ENCODE measurements at regions not wholly inside any gene's neighbourhood (a gene's known extent, or its start where the extent isn't known, plus 50 kb on each side); places are given as distances from the start of the nearest gene placed in this dataset.
"Not testable (repeated sequence)": the region's sequence is repeated elsewhere in the genome, so short reads cannot be mapped to it uniquely, and the experiment has no call there.

- H2AFZ ChIP-seq (ENCODE audit: low read length): no peak overlapping the region
- H3K4me2 ChIP-seq (ENCODE audit: insufficient read depth, low read length): no peak overlapping the region
- no peaks in the 10 kb centered on the region for H3K27me3 ChIP-seq (ENCODE audit: insufficient read depth, low read length)
Measured at GRCh38 chr3:194955979-194956696, 270.5 kb downstream of the FAM43A start.

DNA sequence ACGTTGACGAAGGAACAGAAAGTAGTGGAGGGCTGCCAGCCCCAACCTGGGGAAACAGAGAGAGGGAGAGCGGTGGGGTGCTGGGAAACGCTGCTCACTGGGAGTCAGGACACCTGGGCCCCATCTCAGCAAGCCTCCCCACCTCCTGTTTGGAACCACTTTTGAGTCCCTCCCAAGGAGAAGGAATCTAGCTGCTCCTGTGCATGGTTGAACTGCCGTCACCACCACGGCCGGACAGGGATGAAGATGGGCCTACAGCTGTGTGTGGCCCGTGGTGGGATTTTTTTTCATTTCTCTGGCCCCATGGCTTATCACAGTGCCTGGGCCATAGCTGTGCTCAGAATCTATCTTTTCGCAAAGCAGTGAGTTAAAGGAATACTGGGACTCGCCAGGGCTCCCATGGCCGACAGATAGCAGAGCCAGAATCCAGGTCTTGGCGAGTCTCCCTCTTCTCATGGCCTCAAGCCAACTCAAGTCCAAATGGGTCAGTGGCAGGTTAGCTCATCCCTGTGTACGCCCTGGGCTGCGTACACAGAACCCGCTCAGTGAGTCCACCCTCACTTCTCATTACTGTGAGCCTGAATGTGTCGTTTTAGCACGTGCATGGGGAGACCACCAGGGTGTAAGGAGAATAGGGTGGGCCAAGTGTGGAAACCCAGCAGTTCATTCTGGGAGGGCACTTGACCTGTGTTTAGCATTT, 271.2 kb downstream of the FAM43A start:
- DNase-seq (ENCODE audit: insufficient read length, low spot score, missing footprints): no peak
- H3K4me1 ChIP-seq (ENCODE audit: insufficient read depth, low read length): no peaks in the 10 kb centered on the region
- no peak overlapping the region for H2AFZ ChIP-seq (ENCODE audit: low read length)
- H3K9me3 ChIP-seq (ENCODE audit: low read depth, low read length): no peaks in the 10 kb centered on the region
- TF ChIP-seq CTCF (IDR thresholded peaks at IDR 0.05; ENCODE audit: extremely low read depth, low read depth, low read length): no peak
- no peaks in the 10 kb centered on the region for H4K20me1 ChIP-seq (ENCODE audit: insufficient read depth, low read length)
- H3K4me2 ChIP-seq (ENCODE audit: insufficient read depth, low read length): no peak overlapping the region
- H3K4me3 ChIP-seq (ENCODE audit: insufficient read depth, low read length): no peak overlapping the region
- no peaks in the 10 kb centered on the region for H3K36me3 ChIP-seq (ENCODE audit: insufficient read depth, low read length)
- H3K27ac ChIP-seq (ENCODE audit: low read depth, low read length): no peak overlapping the region
- H3K79me2 ChIP-seq (ENCODE audit: insufficient read depth, low read length): no peaks in the 10 kb centered on the region
- no peaks in the 10 kb centered on the region for H3K27me3 ChIP-seq (ENCODE audit: insufficient read depth, low read length)

More at GRCh38 chr3:194955979-194956696, 270.5 kb downstream of the FAM43A start:
- no peak for TF ChIP-seq CTCF (IDR thresholded peaks at IDR 0.05; ENCODE audit: extremely low read depth, low read depth, low read length)
- Histone ChIP-seq H3K9me3 (ENCODE audit: low read depth, low read length) (no peaks in the 10 kb centered on the region), H3K4me1 (ENCODE audit: insufficient read depth, low read length) (no peaks in the 10 kb centered on the region), H3K36me3 (ENCODE audit: insufficient read depth, low read length) (no peaks in the 10 kb centered on the region), H3K4me3 (ENCODE audit: insufficient read depth, low read length) (no peak overlapping the region), H3K27ac (ENCODE audit: low read depth, low read length) (no peak overlapping the region), H3K79me2 (ENCODE audit: insufficient read depth, low read length) (no peaks in the 10 kb centered on the region), H4K20me1 (ENCODE audit: insufficient read depth, low read length) (no peaks in the 10 kb centered on the region)
- DNase-seq (ENCODE audit: insufficient read length, low spot score, missing footprints): no peak

DNA sequence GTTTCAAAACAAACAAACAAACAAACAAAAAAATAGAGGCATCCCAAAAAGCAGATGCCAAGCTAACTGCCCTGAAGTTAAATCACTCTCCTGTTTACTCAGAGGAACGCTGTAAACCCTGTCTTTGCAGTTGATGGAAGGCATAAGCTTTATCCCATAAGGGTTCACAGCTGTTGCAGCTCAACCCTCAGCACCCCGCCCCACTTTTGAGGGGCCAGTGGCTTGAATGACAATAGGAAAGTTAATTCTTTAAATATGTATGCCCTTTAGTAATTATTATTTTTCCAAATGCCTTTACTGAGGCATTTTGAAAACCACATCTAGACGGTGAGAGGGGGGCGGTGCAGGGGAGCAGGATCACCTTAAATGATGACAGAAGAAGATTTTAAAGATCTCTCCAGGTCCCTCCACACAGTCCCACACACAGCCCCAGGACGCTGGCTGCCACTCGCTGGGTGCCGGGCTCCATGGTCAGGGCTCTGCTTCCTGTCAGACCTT, 272.1 kb downstream of the FAM43A start:
- no peak for DNase-seq (ENCODE audit: insufficient read length, low spot score, missing footprints)
- H3K9me3 ChIP-seq (ENCODE audit: low read depth, low read length): no peaks in the 10 kb centered on the region
- no peak overlapping the region for H2AFZ ChIP-seq (ENCODE audit: low read length)
- H3K4me3 ChIP-seq (ENCODE audit: insufficient read depth, low read length): no peak overlapping the region
- H3K27ac ChIP-seq (ENCODE audit: low read depth, low read length): no peak overlapping the region
- H4K20me1 ChIP-seq (ENCODE audit: insufficient read depth, low read length): no peaks in the 10 kb centered on the region
- no peaks in the 10 kb centered on the region for H3K27me3 ChIP-seq (ENCODE audit: insufficient read depth, low read length)
- no peak for TF ChIP-seq CTCF (IDR thresholded peaks at IDR 0.05; ENCODE audit: extremely low read depth, low read depth, low read length)
- H3K4me2 ChIP-seq (ENCODE audit: insufficient read depth, low read length): no peak overlapping the region
- H3K36me3 ChIP-seq (ENCODE audit: insufficient read depth, low read length): no peaks in the 10 kb centered on the region
- no peaks in the 10 kb centered on the region for H3K4me1 ChIP-seq (ENCODE audit: insufficient read depth, low read length)
- H3K79me2 ChIP-seq (ENCODE audit: insufficient read depth, low read length): no peaks in the 10 kb centered on the region

DNA sequence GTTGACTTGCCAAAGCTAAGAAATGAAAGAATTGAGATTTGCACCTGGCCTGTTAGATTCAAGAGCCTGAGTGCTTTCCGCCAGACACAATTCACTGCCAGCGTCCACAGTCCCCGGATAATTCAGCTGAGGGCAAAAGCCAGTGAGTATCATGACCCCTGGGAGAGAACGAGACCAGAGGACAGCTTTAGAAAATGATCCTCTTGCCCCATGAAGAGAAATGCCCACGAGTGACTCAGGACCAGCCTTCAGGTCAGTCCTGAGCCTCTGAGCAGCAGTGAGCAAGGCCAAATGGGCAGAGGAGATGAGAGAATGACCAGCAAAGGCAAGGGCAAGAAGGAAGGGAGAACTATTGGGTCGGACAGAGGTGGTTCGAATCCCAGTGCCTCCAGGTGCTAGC, 273.5 kb downstream of the FAM43A start:
- Histone ChIP-seq H3K36me3 (ENCODE audit: insufficient read depth, low read length) (no peaks in the 10 kb centered on the region), H2AFZ (ENCODE audit: low read length) (no peak overlapping the region), H3K27me3 (ENCODE audit: insufficient read depth, low read length) (no peaks in the 10 kb centered on the region), H3K4me3 (ENCODE audit: insufficient read depth, low read length) (no peak overlapping the region), H3K4me1 (ENCODE audit: insufficient read depth, low read length) (no peaks in the 10 kb centered on the region), H3K27ac (ENCODE audit: low read depth, low read length) (no peak overlapping the region), H3K4me2 (ENCODE audit: insufficient read depth, low read length) (no peak overlapping the region), H3K79me2 (ENCODE audit: insufficient read depth, low read length) (no peaks in the 10 kb centered on the region), H4K20me1 (ENCODE audit: insufficient read depth, low read length) (no peaks in the 10 kb centered on the region), H3K9me3 (ENCODE audit: low read depth, low read length) (no peaks in the 10 kb centered on the region)
- TF ChIP-seq CTCF (IDR thresholded peaks at IDR 0.05; ENCODE audit: extremely low read depth, low read depth, low read length): no peak
- DNase-seq (ENCODE audit: insufficient read length, low spot score, missing footprints): no peak

- H4K20me1 ChIP-seq (ENCODE audit: insufficient read depth, low read length); DNase-seq (ENCODE audit: insufficient read length, low spot score, missing footprints); H3K27me3 ChIP-seq (ENCODE audit: insufficient read depth, low read length); H3K9me3 ChIP-seq (ENCODE audit: low read depth, low read length); H3K4me1 ChIP-seq (ENCODE audit: insufficient read depth, low read length); H3K36me3 ChIP-seq (ENCODE audit: insufficient read depth, low read length); H2AFZ ChIP-seq (ENCODE audit: low read length); H3K4me2 ChIP-seq (ENCODE audit: insufficient read depth, low read length); H3K27ac ChIP-seq (ENCODE audit: low read depth, low read length); H3K79me2 ChIP-seq (ENCODE audit: insufficient read depth, low read length); H3K4me3 ChIP-seq (ENCODE audit: insufficient read depth, low read length): not testable (repeated sequence)
Measured at GRCh38 chr3:194959666-194960065, 274.0 kb downstream of the FAM43A start.
